Transverse colon (tissue), 3 donors: ENCODE measurements at regions not wholly inside any gene's neighbourhood (a gene's known extent, or its start where the extent isn't known, plus 50 kb on each side); places are given as distances from the start of the nearest gene placed in this dataset.

Experiments
- EP300 ChIP-seq: sonication (generic); formaldehyde crosslinking; IDR thresholded peaks from one replicate; pipeline ENCODE4 v1.6.1; 2017; ENCODE audit warnings: antibody characterized with exemption, low read depth
- POLR2A ChIP-seq: fragments of 450-650 bp; IDR thresholded peaks from one replicate; pipeline ENCODE4 v1.6.1; 2016; ENCODE audit warnings: antibody characterized with exemption, mild to moderate bottlenecking, moderate library complexity
- TF ChIP-seq, protein P1 (sequence below), 5 experiments: fragments of 200-600 bp in 3 of 5; fragments of 450-650 bp in 2 of 5; sonication (generic) in 3 of 5; IDR thresholded peaks; 1 replicate in 2 of 5; 2 replicates in 3 of 5; pipeline ENCODE4 v1.5.1; 2016 to 2017; ENCODE audit warnings: antibody characterized with exemption in 5 of 5, inconsistent platforms in 3 of 5, mild to moderate bottlenecking in 2 of 5, moderate library complexity in 1 of 5

DNA sequence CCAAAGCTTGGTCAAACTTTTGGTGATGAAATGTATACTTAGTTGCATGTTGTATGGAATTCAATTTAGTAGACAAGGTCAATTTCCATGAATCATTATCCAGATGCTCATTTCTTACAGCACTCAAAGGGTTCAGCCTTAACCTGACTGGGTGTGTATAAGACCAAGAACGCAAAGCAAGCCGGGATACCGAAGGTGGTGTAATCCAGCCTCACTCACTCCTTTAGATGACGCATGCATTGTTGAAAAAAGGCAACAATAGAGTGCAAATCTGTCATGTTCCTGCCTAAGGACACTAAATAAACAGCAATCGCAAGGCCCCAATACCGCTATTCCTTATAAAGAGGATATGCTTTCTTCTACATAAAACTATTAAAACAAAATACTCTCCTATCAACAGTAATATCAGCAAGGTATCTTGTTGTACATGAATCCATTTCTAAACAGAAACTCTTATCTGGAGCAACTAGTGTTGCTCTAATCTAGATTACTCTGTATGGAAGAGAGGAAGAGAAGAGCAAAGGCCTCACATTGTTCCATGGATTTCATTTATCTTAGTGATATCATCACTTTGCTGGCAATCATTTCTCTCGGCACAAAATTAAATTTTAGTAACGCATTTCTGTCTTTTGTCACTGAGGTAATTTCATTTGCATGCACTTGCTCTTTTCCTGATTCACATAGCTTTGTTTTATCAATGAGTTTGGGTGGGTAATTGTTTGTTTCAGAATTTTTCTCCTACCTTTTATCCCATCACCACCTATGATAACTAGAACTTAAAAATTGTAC, 96.2 kb downstream of the PLK2 start:
- TF ChIP-seq, protein P1, sequence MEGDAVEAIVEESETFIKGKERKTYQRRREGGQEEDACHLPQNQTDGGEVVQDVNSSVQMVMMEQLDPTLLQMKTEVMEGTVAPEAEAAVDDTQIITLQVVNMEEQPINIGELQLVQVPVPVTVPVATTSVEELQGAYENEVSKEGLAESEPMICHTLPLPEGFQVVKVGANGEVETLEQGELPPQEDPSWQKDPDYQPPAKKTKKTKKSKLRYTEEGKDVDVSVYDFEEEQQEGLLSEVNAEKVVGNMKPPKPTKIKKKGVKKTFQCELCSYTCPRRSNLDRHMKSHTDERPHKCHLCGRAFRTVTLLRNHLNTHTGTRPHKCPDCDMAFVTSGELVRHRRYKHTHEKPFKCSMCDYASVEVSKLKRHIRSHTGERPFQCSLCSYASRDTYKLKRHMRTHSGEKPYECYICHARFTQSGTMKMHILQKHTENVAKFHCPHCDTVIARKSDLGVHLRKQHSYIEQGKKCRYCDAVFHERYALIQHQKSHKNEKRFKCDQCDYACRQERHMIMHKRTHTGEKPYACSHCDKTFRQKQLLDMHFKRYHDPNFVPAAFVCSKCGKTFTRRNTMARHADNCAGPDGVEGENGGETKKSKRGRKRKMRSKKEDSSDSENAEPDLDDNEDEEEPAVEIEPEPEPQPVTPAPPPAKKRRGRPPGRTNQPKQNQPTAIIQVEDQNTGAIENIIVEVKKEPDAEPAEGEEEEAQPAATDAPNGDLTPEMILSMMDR (IDR thresholded peaks at IDR 0.05), result no peak
- TF ChIP-seq EP300, result no peak
- TF ChIP-seq POLR2A, result no peak
